ENCODE measurements at regions not wholly inside any gene's neighbourhood (a gene's known extent, or its start where the extent isn't known, plus 50 kb on each side); places are given as distances from the start of the nearest gene placed in this dataset.

DNA sequence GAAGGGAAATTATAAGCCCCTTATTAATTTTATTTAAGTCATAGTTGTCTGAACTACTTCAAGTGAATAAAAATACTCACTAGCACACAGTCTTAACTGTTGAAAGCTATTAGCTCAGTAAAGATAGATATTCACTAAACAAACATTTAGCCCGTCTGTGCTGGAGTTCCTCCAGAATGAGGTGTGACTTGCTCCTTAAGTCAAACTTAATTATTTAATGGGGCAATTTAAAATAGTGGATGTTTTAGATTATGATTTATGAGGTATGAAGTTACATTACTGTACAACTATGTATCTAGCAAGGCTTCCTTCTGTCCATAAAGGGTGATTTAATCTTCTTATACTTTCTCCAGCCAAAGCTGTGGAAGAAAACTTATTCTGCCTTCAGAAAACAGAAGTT is 414.0 kb upstream of the FLRT2 start:
- ATAC-seq (ENCODE audit: insufficient read depth, low FRiP score) (no peak), DNase-seq (peak; percentile 51 to 91 (median 85))
- peaks cover 0 to 7% (median 6%) of the 10 kb centered on the region in 4 donors for H3K9me3 ChIP-seq (ENCODE audit: control insufficient read depth in 4 of 4, insufficient read depth in 3 of 4, low read length in 3 of 4)
- WGBS, 2 donors = 33 to 55% methylated on average over 1 of the region's 1 CpG
- H3K36me3 ChIP-seq (ENCODE audit: control insufficient read depth in 4 of 4, insufficient read depth in 4 of 4, low read length in 4 of 4) = no peaks in the 10 kb centered on the region
- H3K27ac ChIP-seq (ENCODE audit: low read depth in 1 of 2, low read length in 1 of 2) = no peak overlapping the region
- peaks cover 0 to 64% (median 61%) of the 10 kb centered on the region in 3 donors for H3K27me3 ChIP-seq (ENCODE audit: control insufficient read depth in 3 of 3, insufficient read depth in 3 of 3, low read length in 2 of 3)
- TF ChIP-seq, protein P1, sequence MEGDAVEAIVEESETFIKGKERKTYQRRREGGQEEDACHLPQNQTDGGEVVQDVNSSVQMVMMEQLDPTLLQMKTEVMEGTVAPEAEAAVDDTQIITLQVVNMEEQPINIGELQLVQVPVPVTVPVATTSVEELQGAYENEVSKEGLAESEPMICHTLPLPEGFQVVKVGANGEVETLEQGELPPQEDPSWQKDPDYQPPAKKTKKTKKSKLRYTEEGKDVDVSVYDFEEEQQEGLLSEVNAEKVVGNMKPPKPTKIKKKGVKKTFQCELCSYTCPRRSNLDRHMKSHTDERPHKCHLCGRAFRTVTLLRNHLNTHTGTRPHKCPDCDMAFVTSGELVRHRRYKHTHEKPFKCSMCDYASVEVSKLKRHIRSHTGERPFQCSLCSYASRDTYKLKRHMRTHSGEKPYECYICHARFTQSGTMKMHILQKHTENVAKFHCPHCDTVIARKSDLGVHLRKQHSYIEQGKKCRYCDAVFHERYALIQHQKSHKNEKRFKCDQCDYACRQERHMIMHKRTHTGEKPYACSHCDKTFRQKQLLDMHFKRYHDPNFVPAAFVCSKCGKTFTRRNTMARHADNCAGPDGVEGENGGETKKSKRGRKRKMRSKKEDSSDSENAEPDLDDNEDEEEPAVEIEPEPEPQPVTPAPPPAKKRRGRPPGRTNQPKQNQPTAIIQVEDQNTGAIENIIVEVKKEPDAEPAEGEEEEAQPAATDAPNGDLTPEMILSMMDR (IDR thresholded peaks at IDR 0.05; ENCODE audit: control extremely low read depth, extremely low read depth) = no peak
- peaks cover 0 to 11% (median 0%) of the 10 kb centered on the region in 5 donors for H3K4me1 ChIP-seq (ENCODE audit: control insufficient read depth in 5 of 5, insufficient read depth in 5 of 5, low read length in 5 of 5)
- H3K4me3 ChIP-seq = no peak overlapping the region
- no peak overlapping the region for H3K9ac ChIP-seq (ENCODE audit: insufficient read depth in 1 of 2, low read length in 2 of 2)

DNA sequence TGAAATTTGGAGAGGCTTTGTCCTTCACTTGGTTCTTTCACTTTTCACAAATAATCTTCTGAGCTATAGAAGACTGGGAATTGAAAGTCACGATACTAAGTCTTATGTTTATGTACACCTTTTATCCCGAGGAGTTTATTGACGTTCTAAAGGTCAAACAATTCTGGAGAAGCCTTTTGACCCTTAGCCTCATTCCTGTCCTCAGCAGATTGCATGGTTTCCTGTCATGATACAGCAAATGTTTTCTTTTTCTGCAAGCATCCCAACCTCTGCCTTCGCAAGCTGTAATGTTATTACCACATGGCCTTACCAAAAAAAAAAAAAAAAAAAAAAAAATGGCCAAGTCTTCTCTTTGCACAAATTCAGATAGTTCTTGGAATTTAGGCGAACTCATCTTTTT is 411.7 kb upstream of the FLRT2 start:
- H3K36me3 ChIP-seq (ENCODE audit: control insufficient read depth in 4 of 4, insufficient read depth in 4 of 4, low read length in 4 of 4) = no peaks in the 10 kb centered on the region
- 39 to 61% methylated on average over 5 of the region's 5 CpGs for WGBS, 2 donors
- ATAC-seq (ENCODE audit: insufficient read depth, low FRiP score) = no peak

DNA sequence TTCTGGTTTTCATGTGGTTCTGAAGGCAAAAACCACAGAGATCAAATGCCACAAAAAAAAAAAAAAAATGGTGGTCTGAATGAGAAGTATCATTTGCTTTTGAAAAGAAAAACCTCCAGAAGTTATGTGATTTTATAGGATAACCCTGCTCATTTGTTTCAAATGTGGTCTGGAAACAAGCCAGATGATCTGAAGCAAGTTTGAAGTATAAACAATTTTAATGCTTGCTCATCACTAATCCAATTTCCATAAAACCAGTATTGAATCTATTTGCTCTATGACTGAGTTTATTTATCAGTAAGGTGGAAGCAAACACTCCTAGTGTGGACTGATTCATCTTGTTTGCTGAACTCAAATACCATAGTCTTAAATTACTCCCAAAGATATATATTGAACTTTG is 407.3 kb upstream of the FLRT2 start:
- H3K27me3 ChIP-seq (ENCODE audit: control insufficient read depth in 3 of 3, insufficient read depth in 3 of 3, low read length in 2 of 3) = peaks cover 0 to 87% (median 47%) of the 10 kb centered on the region in 3 donors
- TF ChIP-seq, protein P1 (IDR thresholded peaks at IDR 0.05; ENCODE audit: control extremely low read depth, extremely low read depth) = no peak
- no peaks in the 10 kb centered on the region for H3K9me3 ChIP-seq (ENCODE audit: control insufficient read depth in 4 of 4, insufficient read depth in 3 of 4, low read length in 3 of 4)
- ATAC-seq (ENCODE audit: insufficient read depth, low FRiP score) (no peak), DNase-seq (no peak)
- H3K36me3 ChIP-seq (ENCODE audit: control insufficient read depth in 4 of 4, insufficient read depth in 4 of 4, low read length in 4 of 4) = no peaks in the 10 kb centered on the region
- no peak overlapping the region for H3K27ac ChIP-seq (ENCODE audit: low read depth in 1 of 2, low read length in 1 of 2)
- H3K9ac ChIP-seq (ENCODE audit: insufficient read depth in 1 of 2, low read length in 2 of 2) = no peak overlapping the region
- no peak overlapping the region for H3K4me3 ChIP-seq
- H3K4me1 ChIP-seq (ENCODE audit: control insufficient read depth in 5 of 5, insufficient read depth in 5 of 5, low read length in 5 of 5) = peaks cover 0 to 4% (median 0%) of the 10 kb centered on the region in 5 donors

More for the DNA sequence above, 411.7 kb upstream of the FLRT2 start:
- TF ChIP-seq, protein P1 (IDR thresholded peaks at IDR 0.05; ENCODE audit: control extremely low read depth, extremely low read depth) = no peak
- no peak overlapping the region for H3K9ac ChIP-seq (ENCODE audit: insufficient read depth in 1 of 2, low read length in 2 of 2)
- no peak overlapping the region for H3K27ac ChIP-seq (ENCODE audit: low read depth in 1 of 2, low read length in 1 of 2)
- peaks cover 0 to 11% (median 0%) of the 10 kb centered on the region in 5 donors for H3K4me1 ChIP-seq (ENCODE audit: control insufficient read depth in 5 of 5, insufficient read depth in 5 of 5, low read length in 5 of 5)
- H3K9me3 ChIP-seq (ENCODE audit: control insufficient read depth in 4 of 4, insufficient read depth in 3 of 4, low read length in 3 of 4) = no peaks in the 10 kb centered on the region
- H3K4me3 ChIP-seq = no peak overlapping the region
- H3K27me3 ChIP-seq (ENCODE audit: control insufficient read depth in 3 of 3, insufficient read depth in 3 of 3, low read length in 2 of 3) = peaks cover 0 to 69% (median 66%) of the 10 kb centered on the region in 3 donors
- DNase-seq = no peak

DNA sequence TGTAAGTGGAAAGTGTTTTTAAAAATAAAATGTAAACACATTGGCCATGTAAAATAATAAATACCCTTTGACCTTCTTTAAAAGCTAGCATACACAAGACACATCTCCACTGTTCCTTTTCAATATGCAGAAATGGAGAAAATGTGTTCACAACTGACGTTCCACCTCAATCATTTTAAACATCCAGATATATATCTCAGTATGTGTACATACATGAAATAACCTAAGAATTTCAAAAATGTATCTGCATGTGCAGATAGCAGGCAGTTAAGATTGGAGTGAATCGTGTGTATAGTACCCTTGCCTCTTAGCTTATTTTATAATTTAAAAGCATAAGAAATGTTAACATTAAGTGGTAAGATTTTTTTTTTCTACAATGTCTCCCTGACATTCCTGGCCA is 406.2 kb upstream of the FLRT2 start:
- no peak for ATAC-seq (ENCODE audit: insufficient read depth, low FRiP score)
- H3K9me3 ChIP-seq (ENCODE audit: control insufficient read depth in 4 of 4, insufficient read depth in 3 of 4, low read length in 3 of 4) = no peaks in the 10 kb centered on the region

More for the DNA sequence above, 406.2 kb upstream of the FLRT2 start:
- Histone ChIP-seq H3K27me3 (ENCODE audit: control insufficient read depth in 3 of 3, insufficient read depth in 3 of 3, low read length in 2 of 3) (peaks cover 0 to 86% (median 37%) of the 10 kb centered on the region in 3 donors), H3K27ac (ENCODE audit: low read depth in 1 of 2, low read length in 1 of 2) (no peak overlapping the region), H3K4me1 (ENCODE audit: control insufficient read depth in 5 of 5, insufficient read depth in 5 of 5, low read length in 5 of 5) (peaks cover 0 to under 1% (median 0%) of the 10 kb centered on the region in 5 donors), H3K4me3 (no peak overlapping the region), H3K36me3 (ENCODE audit: control insufficient read depth in 4 of 4, insufficient read depth in 4 of 4, low read length in 4 of 4) (no peaks in the 10 kb centered on the region), H3K9ac (ENCODE audit: insufficient read depth in 1 of 2, low read length in 2 of 2) (no peak overlapping the region)
- WGBS, 2 donors = 82 to 88% methylated on average over 2 of the region's 2 CpGs
- TF ChIP-seq, protein P1 (IDR thresholded peaks at IDR 0.05; ENCODE audit: control extremely low read depth, extremely low read depth) = no peak
- DNase-seq = no peak
